ENCODE measurements at regions not wholly inside any gene's neighbourhood (a gene's known extent, or its start where the extent isn't known, plus 50 kb on each side); places are given as distances from the start of the nearest gene placed in this dataset.
A peak's percentile ranks its signal among the peaks of the same experiment; 100 is the strongest.

- DNase-seq = no peak
These were observed 212.1 kb upstream of the NRXN1 start for GRCh38 chr2:51243892-51244535.

GRCh38 chr2:51237626-51238271, 205.8 kb upstream of the NRXN1 start:
- no peak for DNase-seq

- DNase-seq = no peak
These were observed 200.1 kb upstream of the NRXN1 start for GRCh38 chr2:51232027-51232426.

- no peak for DNase-seq
These were observed 199.1 kb upstream of the NRXN1 start for GRCh38 chr2:51231071-51231470.

- DNase-seq = no peak
These were observed 193.4 kb upstream of the NRXN1 start for GRCh38 chr2:51225377-51225776.

GRCh38 chr2:51224790-51225189, 192.9 kb upstream of the NRXN1 start:
- DNase-seq = no peak

- DNase-seq = no peak
These were observed 190.2 kb upstream of the NRXN1 start for GRCh38 chr2:51222106-51222505.

GRCh38 chr2:51220606-51221005, 188.7 kb upstream of the NRXN1 start:
- no peak for DNase-seq

GRCh38 chr2:51220080-51220479, 188.1 kb upstream of the NRXN1 start:
- DNase-seq = no peak

- DNase-seq = no peak
These were observed 187.5 kb upstream of the NRXN1 start for GRCh38 chr2:51219468-51219867.

- no peak for DNase-seq
These were observed 186.1 kb upstream of the NRXN1 start for GRCh38 chr2:51218047-51218446.

GRCh38 chr2:51213826-51214225, 181.9 kb upstream of the NRXN1 start:
- DNase-seq = no peak

GRCh38 chr2:51212374-51212773, 180.4 kb upstream of the NRXN1 start:
- DNase-seq = no peak

GRCh38 chr2:51208521-51208920, 176.6 kb upstream of the NRXN1 start:
- DNase-seq = no peak

GRCh38 chr2:51201295-51201694, 169.4 kb upstream of the NRXN1 start:
- DNase-seq = no peak

GRCh38 chr2:51194656-51195055, 162.7 kb upstream of the NRXN1 start:
- no peak for DNase-seq

- no peak for DNase-seq
These were observed 138.3 kb upstream of the NRXN1 start for GRCh38 chr2:51170273-51170672.

GRCh38 chr2:51165534-51166260, 133.8 kb upstream of the NRXN1 start:
- no peak for DNase-seq

GRCh38 chr2:51158251-51158650, 126.3 kb upstream of the NRXN1 start:
- DNase-seq = peak; percentile 80

- no peak for DNase-seq
These were observed 121.3 kb upstream of the NRXN1 start for GRCh38 chr2:51153236-51153635.

- DNase-seq = no peak
These were observed 119.7 kb upstream of the NRXN1 start for GRCh38 chr2:51151490-51152140.

- peak; percentile 3 for DNase-seq
These were observed 117.8 kb upstream of the NRXN1 start for GRCh38 chr2:51149725-51150124.

GRCh38 chr2:51145761-51146160, 113.8 kb upstream of the NRXN1 start:
- no peak for DNase-seq
